ENCODE measurements at regions not wholly inside any gene's neighbourhood (a gene's known extent, or its start where the extent isn't known, plus 50 kb on each side); places are given as distances from the start of the nearest gene placed in this dataset.

DNA sequence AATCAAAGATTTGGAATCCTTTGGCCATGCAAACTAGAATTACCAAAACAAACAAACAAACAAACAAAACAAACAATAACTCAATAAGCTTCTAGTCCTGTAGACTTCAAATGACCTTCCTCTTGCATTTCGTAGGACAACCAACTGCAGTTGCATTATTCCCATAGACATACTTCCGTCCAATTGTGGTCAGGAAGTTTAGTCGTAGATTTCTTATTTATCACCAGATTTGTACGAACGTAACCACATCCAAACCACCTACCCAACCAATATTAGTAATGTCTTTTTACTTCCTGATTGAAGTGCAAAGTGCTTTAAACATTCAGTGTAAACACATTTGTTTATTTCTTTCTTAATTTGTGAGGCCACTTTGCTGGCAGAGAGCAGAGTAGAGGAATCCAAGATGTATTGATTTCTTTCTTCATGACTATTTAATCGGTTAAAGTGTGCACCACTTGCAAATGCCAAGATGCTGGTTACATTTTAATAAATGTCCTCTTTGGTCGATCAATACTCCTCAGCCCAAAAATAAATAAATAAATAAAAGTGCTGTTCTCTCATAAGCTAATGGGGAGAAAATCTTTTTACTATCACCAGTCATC, 1745.6 kb upstream of the CELF4 start:
- TF ChIP-seq POLR2A (IDR thresholded peaks at IDR 0.05) (no peak), POLR2AphosphoS5 (IDR thresholded peaks at IDR 0.05) (no peak)
- TF ChIP-seq, protein P1, sequence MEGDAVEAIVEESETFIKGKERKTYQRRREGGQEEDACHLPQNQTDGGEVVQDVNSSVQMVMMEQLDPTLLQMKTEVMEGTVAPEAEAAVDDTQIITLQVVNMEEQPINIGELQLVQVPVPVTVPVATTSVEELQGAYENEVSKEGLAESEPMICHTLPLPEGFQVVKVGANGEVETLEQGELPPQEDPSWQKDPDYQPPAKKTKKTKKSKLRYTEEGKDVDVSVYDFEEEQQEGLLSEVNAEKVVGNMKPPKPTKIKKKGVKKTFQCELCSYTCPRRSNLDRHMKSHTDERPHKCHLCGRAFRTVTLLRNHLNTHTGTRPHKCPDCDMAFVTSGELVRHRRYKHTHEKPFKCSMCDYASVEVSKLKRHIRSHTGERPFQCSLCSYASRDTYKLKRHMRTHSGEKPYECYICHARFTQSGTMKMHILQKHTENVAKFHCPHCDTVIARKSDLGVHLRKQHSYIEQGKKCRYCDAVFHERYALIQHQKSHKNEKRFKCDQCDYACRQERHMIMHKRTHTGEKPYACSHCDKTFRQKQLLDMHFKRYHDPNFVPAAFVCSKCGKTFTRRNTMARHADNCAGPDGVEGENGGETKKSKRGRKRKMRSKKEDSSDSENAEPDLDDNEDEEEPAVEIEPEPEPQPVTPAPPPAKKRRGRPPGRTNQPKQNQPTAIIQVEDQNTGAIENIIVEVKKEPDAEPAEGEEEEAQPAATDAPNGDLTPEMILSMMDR (IDR thresholded peaks at IDR 0.05), result no peak
